ENCODE measurements at regions not wholly inside any gene's neighbourhood (a gene's known extent, or its start where the extent isn't known, plus 50 kb on each side); places are given as distances from the start of the nearest gene placed in this dataset.

DNA sequence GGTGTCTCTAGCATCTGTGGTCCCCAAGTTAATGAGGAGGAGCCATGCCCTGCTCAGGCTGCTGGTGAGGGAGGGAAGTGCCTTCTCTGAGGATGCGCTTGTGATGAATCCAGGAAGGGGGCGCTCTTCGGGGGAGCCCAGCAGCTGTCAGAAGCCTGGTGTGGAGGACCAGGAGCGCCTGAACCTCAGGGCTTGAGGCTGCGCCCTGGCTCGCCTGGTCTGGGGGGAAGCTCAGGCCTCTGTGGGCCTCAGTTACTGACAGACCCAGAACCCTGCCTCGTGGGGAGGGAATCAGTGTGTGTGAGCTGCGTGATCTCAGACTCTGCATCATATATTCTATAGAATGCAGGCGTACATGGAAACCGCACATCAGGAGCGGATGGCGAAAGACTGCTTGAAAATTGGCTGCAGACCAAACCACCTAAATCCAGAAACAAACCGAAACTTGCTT lies 126.1 kb downstream of the SEC14L1 start:
- no peaks in the 10 kb centered on the region for H3K9me3 ChIP-seq (ENCODE audit: control insufficient read depth, insufficient read depth, low read depth, low read length)
- POLR2A ChIA-PET = interaction anchor here (1.3 to 1.4 kb wide), 2 partner anchors 12 to 22 kb away, joined by 3 to 5 read pairs; no protein-coding TSS in a partner anchor

More for the DNA sequence above, 126.1 kb downstream of the SEC14L1 start:
- no peak overlapping the region for H3K4me3 ChIP-seq (ENCODE audit: low read depth, low read length)
- CTCF ChIA-PET = interaction anchor here (0.6 to 1.8 kb wide), 5 partner anchors 9 to 188 kb away, joined by 3 to 7 read pairs (median 3); no protein-coding TSS in a partner anchor
- H3K36me3 ChIP-seq (ENCODE audit: control insufficient read depth in 2 of 2, insufficient read depth in 1 of 2, low read length in 2 of 2) = no peaks in the 10 kb centered on the region
- H3K27ac ChIP-seq (ENCODE audit: extremely low read depth, low read depth, low read length) = no peak overlapping the region
- TF ChIP-seq REPIN1 (tag by site-specific recombination; IDR thresholded peaks at IDR 0.05; ENCODE audit: low read depth) = no peak
- no peak for TF ChIP-seq ZSCAN30 (tag by site-specific recombination; IDR thresholded peaks at IDR 0.05)
- TF ChIP-seq ZNF596 (tag by site-specific recombination; IDR thresholded peaks at IDR 0.05) = no peak
- no peak for TF ChIP-seq ZNF549 (tag by site-specific recombination; IDR thresholded peaks at IDR 0.05)
- TF ChIP-seq, protein P1, sequence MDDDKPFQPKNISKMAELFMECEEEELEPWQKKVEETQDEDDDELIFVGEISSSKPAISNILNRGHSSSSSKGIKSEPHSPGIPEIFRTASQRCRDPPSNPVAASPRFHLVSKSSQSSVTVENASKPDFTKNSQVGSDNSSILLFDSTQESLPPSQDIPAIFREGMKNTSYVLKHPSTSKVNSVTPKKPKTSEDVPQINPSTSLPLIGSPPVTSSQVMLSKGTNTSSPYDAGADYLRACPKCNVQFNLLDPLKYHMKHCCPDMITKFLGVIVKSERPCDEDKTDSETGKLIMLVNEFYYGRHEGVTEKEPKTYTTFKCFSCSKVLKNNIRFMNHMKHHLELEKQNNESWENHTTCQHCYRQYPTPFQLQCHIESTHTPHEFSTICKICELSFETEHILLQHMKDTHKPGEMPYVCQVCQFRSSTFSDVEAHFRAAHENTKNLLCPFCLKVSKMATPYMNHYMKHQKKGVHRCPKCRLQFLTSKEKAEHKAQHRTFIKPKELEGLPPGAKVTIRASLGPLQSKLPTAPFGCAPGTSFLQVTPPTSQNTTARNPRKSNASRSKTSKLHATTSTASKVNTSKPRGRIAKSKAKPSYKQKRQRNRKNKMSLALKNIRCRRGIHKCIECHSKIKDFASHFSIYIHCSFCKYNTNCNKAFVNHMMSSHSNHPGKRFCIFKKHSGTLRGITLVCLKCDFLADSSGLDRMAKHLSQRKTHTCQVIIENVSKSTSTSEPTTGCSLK (tag by site-specific recombination; IDR thresholded peaks at IDR 0.05) = no peak
- TF ChIP-seq, protein P2, sequence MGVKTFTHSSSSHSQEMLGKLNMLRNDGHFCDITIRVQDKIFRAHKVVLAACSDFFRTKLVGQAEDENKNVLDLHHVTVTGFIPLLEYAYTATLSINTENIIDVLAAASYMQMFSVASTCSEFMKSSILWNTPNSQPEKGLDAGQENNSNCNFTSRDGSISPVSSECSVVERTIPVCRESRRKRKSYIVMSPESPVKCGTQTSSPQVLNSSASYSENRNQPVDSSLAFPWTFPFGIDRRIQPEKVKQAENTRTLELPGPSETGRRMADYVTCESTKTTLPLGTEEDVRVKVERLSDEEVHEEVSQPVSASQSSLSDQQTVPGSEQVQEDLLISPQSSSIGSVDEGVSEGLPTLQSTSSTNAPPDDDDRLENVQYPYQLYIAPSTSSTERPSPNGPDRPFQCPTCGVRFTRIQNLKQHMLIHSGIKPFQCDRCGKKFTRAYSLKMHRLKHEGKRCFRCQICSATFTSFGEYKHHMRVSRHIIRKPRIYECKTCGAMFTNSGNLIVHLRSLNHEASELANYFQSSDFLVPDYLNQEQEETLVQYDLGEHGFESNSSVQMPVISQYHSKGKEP (tag by site-specific recombination; IDR thresholded peaks at IDR 0.05) = no peak
- TF ChIP-seq ZNF580 (tag by site-specific recombination; IDR thresholded peaks at IDR 0.05) = no peak
- TF ChIP-seq ZNF114 (tag by site-specific recombination; IDR thresholded peaks at IDR 0.05) = no peak
- TF ChIP-seq, protein P3, sequence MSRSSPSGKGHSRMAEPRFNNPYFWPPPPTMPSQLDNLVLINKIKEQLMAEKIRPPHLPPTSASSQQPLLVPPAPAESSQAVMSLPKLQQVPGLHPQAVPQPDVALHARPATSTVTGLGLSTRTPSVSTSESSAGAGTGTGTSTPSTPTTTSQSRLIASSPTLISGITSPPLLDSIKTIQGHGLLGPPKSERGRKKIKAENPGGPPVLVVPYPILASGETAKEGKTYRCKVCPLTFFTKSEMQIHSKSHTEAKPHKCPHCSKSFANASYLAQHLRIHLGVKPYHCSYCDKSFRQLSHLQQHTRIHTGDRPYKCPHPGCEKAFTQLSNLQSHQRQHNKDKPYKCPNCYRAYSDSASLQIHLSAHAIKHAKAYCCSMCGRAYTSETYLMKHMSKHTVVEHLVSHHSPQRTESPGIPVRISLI (tag by site-specific recombination; IDR thresholded peaks at IDR 0.05) = no peak
- TF ChIP-seq ZNF221 (tag by site-specific recombination; IDR thresholded peaks at IDR 0.05; ENCODE audit: borderline replicate concordance) = no peak
- no peak for TF ChIP-seq ZNF704 (tag by site-specific recombination; IDR thresholded peaks at IDR 0.05)
- TF ChIP-seq, protein P4, sequence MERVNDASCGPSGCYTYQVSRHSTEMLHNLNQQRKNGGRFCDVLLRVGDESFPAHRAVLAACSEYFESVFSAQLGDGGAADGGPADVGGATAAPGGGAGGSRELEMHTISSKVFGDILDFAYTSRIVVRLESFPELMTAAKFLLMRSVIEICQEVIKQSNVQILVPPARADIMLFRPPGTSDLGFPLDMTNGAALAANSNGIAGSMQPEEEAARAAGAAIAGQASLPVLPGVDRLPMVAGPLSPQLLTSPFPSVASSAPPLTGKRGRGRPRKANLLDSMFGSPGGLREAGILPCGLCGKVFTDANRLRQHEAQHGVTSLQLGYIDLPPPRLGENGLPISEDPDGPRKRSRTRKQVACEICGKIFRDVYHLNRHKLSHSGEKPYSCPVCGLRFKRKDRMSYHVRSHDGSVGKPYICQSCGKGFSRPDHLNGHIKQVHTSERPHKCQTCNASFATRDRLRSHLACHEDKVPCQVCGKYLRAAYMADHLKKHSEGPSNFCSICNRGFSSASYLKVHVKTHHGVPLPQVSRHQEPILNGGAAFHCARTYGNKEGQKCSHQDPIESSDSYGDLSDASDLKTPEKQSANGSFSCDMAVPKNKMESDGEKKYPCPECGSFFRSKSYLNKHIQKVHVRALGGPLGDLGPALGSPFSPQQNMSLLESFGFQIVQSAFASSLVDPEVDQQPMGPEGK (tag by site-specific recombination; IDR thresholded peaks at IDR 0.05) = no peak
- TF ChIP-seq ZNF175 (tag by site-specific recombination; IDR thresholded peaks at IDR 0.05) = no peak
- no peaks in the 10 kb centered on the region for H3K4me1 ChIP-seq (ENCODE audit: control insufficient read depth, insufficient read depth, low read length)
